HepG2 (cell line): ENCODE measurements at regions not wholly inside any gene's neighbourhood (a gene's known extent, or its start where the extent isn't known, plus 50 kb on each side); places are given as distances from the start of the nearest gene placed in this dataset.

Source experiments
- ATAC-seq: fragments of 200-7000 bp; cut with Tn5 transposase; 3 replicates; pipeline ENCODE4 v1.9.1; 2020; ENCODE audit warnings: mild to moderate bottlenecking, moderate library complexity
- BruUV-seq: library from RNA; stranded (reverse); fragments of 400-500 nt; replicated peaks from 2 replicates; lab custom pipeline; 2021; lab: Mats Ljungman, UMichigan
- CTCF ChIA-PET: fragments of 300-600 bp; formaldehyde crosslinking; extraction: SDS; loops from one replicate; lab custom pipeline; 2021; ENCODE audit warnings: low total read pairs, inconsistent platforms, low intra/inter-chr PET ratio; lab: Yijun Ruan, JAX
- POLR2A ChIA-PET: fragments of 350-600 bp; sonication (Branson Sonifier 250); formaldehyde crosslinking; loops from one replicate; lab custom pipeline; 2020; ENCODE audit warnings: antibody characterized with exemption, inconsistent platforms; lab: Yijun Ruan, JAX
- DNase-seq: peaks from one replicate; pipeline ENCODE4 v3.0.0-alpha.2; 2015; ENCODE audit warnings: low spot score
- FAIRE-seq: peaks from 3 replicates; lab custom pipeline; 2011; peaks lifted over from hg19 to GRCh38; lab: Jason Lieb, UNC
- H2AFZ ChIP-seq: one replicate; pipeline ENCODE4 v1.6.1; 2011; ENCODE audit warnings: low read length, inconsistent platforms
- H3K27ac ChIP-seq: fragments of 300-600 bp; 3 replicates; pipeline ENCODE4 v1.8.0; 2011; ENCODE audit warnings: mixed run types, mild to moderate bottlenecking, mixed read lengths, low read length, inconsistent platforms; ENCODE audit not compliant: insufficient read depth; ENCODE audit errors: extremely low read length
- H3K27me3 ChIP-seq, 2 experiments: fragments of 200-600 bp in 1 of 2; 2 replicates in 1 of 2; 3 replicates in 1 of 2; pipeline versions ENCODE4 v1.6.0 to v1.8.0; 2011; ENCODE audit warnings: low read length in 2 of 2, mild to moderate bottlenecking in 2 of 2, moderate library complexity in 2 of 2, inconsistent platforms in 1 of 2; ENCODE audit not compliant: insufficient read depth in 2 of 2, control insufficient read depth in 1 of 2
- H3K36me3 ChIP-seq, 2 experiments: fragments of 200-600 bp in 1 of 2; replicated peaks in 1 of 2; 2 replicates in 1 of 2; 3 replicates in 1 of 2; pipeline versions ENCODE4 v1.5.1 to v1.8.0; 2011; ENCODE audit warnings: low read length in 2 of 2, inconsistent platforms in 1 of 2; ENCODE audit not compliant: insufficient read depth in 2 of 2, control insufficient read depth in 1 of 2
- H3K4me1 ChIP-seq: 2 replicates; pipeline ENCODE4 v1.5.1; 2012; ENCODE audit warnings: low read length, inconsistent platforms; ENCODE audit not compliant: insufficient read depth
- H3K4me2 ChIP-seq: 2 replicates; pipeline ENCODE4 v1.6.0; 2011; ENCODE audit warnings: low read depth, low read length, inconsistent platforms
- H3K4me3 ChIP-seq, 3 experiments: fragments of 200-600 bp in 1 of 3; sonication (generic), shearing (Covaris generic) in 1 of 3; replicated peaks in 1 of 3; 2 replicates each; pipeline ENCODE4 v1.5.1; 2011 to 2016; ENCODE audit warnings: low read length in 3 of 3, inconsistent platforms in 2 of 3, low read depth in 2 of 3, mild to moderate bottlenecking in 2 of 3, control low read depth in 1 of 3, mixed read lengths in 1 of 3; ENCODE audit not compliant: insufficient read depth in 1 of 3
- H3K79me2 ChIP-seq: one replicate; pipeline ENCODE4 v1.6.1; 2011; ENCODE audit warnings: low read length, inconsistent platforms; ENCODE audit not compliant: insufficient read depth
- H3K9ac ChIP-seq: 2 replicates; pipeline ENCODE4 v1.6.0; 2011; ENCODE audit warnings: mild to moderate bottlenecking, low read depth, low read length, inconsistent platforms; ENCODE audit not compliant: insufficient read depth
- H3K9me3 ChIP-seq: 2 replicates; pipeline ENCODE4 v1.5.1; 2012; ENCODE audit warnings: mild to moderate bottlenecking, low read length
- H4K20me1 ChIP-seq: 2 replicates; pipeline ENCODE4 v1.6.0; 2011; ENCODE audit warnings: inconsistent platforms, mild to moderate bottlenecking, low read length, moderate library complexity; ENCODE audit not compliant: insufficient read depth
- MIXL1 ChIP-seq: IDR thresholded peaks from 2 replicates; pipeline ENCODE4 v1.6.1; 2016
- PHB2 ChIP-seq: fragments of 450-650 bp; IDR thresholded peaks from 2 replicates; pipeline ENCODE4 v1.6.1; 2018; ENCODE audit not compliant: partially characterized antibody
- SIX4 ChIP-seq: sonication (generic); formaldehyde crosslinking; IDR thresholded peaks from 2 replicates; pipeline ENCODE4 v1.4.0; 2020; ENCODE audit warnings: missing genetic modification reagents
- ZC3H4 ChIP-seq: sonication (generic); formaldehyde crosslinking; IDR thresholded peaks from 2 replicates; pipeline ENCODE4 v1.4.0; 2020; ENCODE audit warnings: missing genetic modification reagents, borderline replicate concordance
- ZNF775 ChIP-seq: sonication (generic); formaldehyde crosslinking; IDR thresholded peaks from 2 replicates; pipeline ENCODE4 v1.4.0; 2020; ENCODE audit warnings: missing genetic modification reagents, mild to moderate bottlenecking, moderate library complexity, borderline replicate concordance
- WGBS: methylation state at CpG from one replicate; pipeline ENCODE4 v1.1.6; 2017; ENCODE audit warnings: low lambda C conversion rate; 5-methylcytosine and 5-hydroxymethylcytosine counted together
- in situ Hi-C: cut with HindIII; loops from 2 replicates; pipeline ENCODE4 v1.10.0; 2017; ENCODE audit warnings: low pct_unique_long_range_greater_than_20kb; ENCODE audit not compliant: extremely low pct_ligation_motif_present
- intact Hi-C: fragments of 100-400 bp; cut with micrococcal nuclease; formaldehyde crosslinking; loops from one replicate; pipeline ENCODE4 v1.10.0; 2022; ENCODE audit not compliant: unreplicated experiment
- TF ChIP-seq, protein P1 (sequence below): sonication (generic); formaldehyde crosslinking; IDR thresholded peaks from 2 replicates; pipeline ENCODE4 v1.4.0; 2020; ENCODE audit warnings: mild to moderate bottlenecking, missing genetic modification reagents, borderline replicate concordance

DNA sequence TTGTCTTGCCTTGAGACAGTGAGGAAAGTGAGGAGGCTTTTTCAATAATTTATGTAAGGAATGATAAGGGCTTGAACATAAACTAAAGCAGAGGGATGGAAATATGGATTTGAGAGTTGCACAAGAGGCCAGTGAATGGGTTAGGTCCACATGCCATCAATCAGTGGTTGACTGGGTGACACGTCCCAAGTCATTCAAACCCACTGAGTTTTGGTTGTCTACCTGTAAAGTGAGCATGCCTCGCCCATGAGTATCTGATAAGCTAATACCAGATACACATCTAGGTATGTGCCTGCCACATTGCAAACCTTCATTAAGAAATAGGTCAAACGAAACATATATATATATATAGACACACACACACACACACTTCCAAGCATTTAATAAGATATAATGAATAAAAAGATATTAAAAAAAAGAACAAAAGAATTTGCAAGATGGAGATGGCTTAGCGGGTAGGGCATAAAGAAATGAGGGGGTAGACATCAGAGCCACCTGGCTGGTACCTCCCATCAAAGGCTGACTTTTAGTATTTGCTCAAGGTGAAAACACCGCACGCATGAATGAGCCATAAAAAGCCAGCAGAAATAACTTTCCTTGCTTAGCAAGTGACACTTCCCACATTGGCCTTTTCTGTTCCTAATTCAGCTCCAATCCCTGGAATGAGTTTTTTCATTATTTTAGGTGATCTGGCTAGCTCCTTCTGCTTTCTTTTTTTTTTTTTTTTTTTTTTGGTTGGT, 109.1 kb upstream of the GGTLC1 start (continued):
- TF ChIP-seq, protein P1, sequence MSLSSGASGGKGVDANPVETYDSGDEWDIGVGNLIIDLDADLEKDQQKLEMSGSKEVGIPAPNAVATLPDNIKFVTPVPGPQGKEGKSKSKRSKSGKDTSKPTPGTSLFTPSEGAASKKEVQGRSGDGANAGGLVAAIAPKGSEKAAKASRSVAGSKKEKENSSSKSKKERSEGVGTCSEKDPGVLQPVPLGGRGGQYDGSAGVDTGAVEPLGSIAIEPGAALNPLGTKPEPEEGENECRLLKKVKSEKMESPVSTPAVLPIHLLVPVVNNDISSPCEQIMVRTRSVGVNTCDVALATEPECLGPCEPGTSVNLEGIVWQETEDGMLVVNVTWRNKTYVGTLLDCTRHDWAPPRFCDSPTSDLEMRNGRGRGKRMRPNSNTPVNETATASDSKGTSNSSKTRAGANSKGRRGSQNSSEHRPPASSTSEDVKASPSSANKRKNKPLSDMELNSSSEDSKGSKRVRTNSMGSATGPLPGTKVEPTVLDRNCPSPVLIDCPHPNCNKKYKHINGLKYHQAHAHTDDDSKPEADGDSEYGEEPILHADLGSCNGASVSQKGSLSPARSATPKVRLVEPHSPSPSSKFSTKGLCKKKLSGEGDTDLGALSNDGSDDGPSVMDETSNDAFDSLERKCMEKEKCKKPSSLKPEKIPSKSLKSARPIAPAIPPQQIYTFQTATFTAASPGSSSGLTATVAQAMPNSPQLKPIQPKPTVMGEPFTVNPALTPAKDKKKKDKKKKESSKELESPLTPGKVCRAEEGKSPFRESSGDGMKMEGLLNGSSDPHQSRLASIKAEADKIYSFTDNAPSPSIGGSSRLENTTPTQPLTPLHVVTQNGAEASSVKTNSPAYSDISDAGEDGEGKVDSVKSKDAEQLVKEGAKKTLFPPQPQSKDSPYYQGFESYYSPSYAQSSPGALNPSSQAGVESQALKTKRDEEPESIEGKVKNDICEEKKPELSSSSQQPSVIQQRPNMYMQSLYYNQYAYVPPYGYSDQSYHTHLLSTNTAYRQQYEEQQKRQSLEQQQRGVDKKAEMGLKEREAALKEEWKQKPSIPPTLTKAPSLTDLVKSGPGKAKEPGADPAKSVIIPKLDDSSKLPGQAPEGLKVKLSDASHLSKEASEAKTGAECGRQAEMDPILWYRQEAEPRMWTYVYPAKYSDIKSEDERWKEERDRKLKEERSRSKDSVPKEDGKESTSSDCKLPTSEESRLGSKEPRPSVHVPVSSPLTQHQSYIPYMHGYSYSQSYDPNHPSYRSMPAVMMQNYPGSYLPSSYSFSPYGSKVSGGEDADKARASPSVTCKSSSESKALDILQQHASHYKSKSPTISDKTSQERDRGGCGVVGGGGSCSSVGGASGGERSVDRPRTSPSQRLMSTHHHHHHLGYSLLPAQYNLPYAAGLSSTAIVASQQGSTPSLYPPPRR (CRISPR knock-in tag): no peak
- TF ChIP-seq ZC3H4 (CRISPR knock-in tag) (no peak), MIXL1 (no peak), SIX4 (CRISPR knock-in tag) (no peak)

DNA sequence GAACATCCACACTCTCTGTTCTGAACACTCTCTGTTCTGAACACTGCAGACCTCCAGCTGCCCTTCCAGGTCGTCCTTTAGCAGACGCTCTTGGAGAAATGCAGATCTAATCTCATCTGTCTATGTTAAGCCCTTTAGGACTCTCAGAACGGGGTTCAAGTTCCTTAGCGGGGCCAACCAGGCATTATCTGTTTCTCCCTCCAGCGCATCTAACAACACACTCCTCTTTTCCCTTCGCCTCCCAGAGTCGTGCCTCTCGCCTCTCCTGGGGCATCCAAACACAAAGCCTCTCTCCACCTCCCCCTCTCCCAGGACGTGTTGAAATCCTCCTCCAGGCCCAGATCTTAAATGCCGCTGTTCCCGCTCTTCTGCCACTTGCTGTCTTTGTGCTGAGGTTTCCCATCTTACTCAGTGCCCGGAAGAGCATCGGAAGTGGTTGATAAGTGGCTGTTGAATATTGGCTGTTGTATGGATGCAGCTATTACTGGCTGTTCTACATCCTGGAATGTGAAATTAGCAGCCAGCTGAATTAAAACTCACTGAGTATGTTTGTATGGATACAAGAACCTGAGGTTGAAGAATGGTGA, 108.4 kb upstream of the GGTLC1 start:
- WGBS: 50% methylated on average over 13 of the region's 13 CpGs
- peaks cover 0 to 5% of the 10 kb centered on the region in 2 experiments; a peak in 1 of 5 replicates for H3K27me3 ChIP-seq
- TF ChIP-seq ZNF775 (CRISPR knock-in tag) (no peak), PHB2 (peak; percentile 57)
- ChIA-PET CTCF (no interaction called here), POLR2A (no interaction called here)
- in situ Hi-C loops: no loop called here
- DNase-seq: no peak
- H3K36me3 ChIP-seq: no peaks in the 10 kb centered on the region
- H3K4me3 ChIP-seq: no peak overlapping the region
- no peak overlapping the region for H3K27ac ChIP-seq
- H3K79me2 ChIP-seq: no peaks in the 10 kb centered on the region
- no TSS peak for BruUV-seq
- no peaks in the 10 kb centered on the region for H4K20me1 ChIP-seq
- FAIRE-seq: no peak
- intact Hi-C loops: no loop called here
- H2AFZ ChIP-seq: no peak overlapping the region
- H3K9me3 ChIP-seq: no peaks in the 10 kb centered on the region
- no peak for ATAC-seq
- H3K4me2 ChIP-seq: no peak overlapping the region
- no peak overlapping the region for H3K9ac ChIP-seq
- H3K4me1 ChIP-seq: no peaks in the 10 kb centered on the region
